G401.6 (cell line): ENCODE measurements at regions not wholly inside any gene's neighbourhood (a gene's known extent, or its start where the extent isn't known, plus 50 kb on each side); places are given as distances from the start of the nearest gene placed in this dataset.
"Not testable (repeated sequence)": the region's sequence is repeated elsewhere in the genome, so short reads cannot be mapped to it uniquely, and the experiment has no call there.

Experiments used
- FAIRE-seq: peaks from 2 replicates; lab custom pipeline; 2012; peaks lifted over from hg19 to GRCh38; lab: Jason Lieb, UNC

DNA sequence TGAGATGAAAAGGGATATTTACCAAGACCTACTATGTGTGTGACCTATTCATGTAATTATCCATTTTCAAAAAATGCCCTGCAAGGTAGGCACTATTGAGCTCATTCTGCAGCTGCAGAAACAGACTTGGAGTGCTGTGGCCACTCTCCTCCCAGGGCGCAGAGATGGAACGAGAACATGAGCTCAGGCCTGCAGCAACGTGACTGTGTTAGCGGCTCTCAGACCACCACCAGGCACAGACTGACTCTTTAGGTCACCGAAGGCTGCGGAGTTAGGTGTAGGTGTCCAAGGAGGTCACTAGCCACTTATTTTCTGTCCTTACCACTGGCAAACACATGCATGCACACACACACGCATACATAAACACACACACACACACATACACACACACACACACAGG, 271.4 kb upstream of the DIO3 start:
- no peak for FAIRE-seq

DNA sequence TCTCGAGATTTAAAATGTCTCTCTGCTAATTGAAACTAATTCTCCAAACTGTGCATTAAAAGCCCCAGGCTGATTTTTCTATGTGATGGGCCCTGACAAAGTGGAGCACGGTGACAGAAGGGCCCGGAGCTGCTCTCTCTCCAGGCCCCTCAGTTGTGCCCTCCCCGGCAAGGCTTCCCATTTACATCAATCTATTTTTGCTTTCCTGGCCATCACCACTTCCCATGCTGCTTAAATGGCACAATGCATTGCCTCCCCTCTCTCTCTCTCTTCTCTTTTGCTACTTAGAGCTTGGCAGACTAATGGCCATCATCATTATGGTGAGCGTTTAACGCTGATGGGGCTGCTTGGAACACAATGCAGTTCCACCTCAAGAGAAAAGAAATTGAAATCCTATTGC, 270.7 kb upstream of the DIO3 start:
- no peak for FAIRE-seq

DNA sequence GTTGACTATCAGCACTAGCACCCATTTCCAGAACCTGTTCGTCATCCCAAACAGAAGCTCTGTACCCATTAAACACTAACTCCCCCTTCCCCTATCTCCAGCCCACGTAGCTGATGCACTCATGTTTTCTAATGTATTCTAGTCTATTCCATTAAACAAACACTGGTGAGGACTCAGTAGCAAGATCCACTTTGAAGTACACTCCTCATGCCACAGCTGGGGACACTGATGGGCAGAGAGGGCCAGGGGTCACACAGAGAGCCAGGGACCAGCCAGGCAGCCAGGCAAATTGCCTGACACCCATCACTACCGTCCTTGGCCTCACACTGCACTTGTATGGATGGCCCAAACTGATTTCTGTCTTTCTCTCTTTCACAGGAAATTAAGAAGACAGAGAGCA, 269.9 kb upstream of the DIO3 start:
- no peak for FAIRE-seq

DNA sequence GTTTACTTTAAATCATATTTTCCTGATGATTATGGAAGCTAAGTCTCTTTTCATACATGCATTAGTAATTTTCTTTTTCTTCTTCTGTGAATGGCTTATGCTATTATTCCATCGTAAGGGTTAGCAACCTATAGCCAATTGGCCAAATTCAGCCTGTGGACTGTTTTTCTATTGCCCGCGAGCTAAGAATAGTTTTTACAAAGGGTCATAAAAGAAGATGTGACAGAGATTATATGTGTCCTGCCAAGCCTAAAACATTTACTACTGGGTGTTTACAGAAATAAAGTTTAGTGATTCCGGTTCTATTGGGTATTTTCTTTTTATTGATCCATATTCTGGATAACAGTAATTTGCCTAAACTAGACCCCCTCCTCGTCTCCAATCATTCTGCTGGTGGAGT, 268.8 kb upstream of the DIO3 start:
- FAIRE-seq = no peak

DNA sequence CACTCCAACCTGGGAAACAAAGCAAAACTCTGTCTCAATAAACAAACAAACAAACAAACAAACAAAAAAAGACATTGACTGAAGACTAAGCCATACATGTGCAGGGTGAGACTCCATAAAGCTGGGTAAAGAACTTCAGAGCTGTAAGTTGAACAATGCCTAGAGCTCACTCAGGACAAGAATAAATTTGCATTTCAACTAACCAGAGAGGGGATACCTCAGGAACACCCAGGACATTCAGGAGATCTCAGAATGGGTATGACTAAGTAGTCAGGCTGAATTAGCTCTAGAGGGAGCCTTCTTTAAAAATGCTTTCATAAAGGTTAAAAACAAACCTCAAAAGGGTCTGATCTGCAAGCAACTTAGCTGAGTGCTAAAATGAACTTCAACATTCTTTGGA, 267.7 kb upstream of the DIO3 start:
- FAIRE-seq = no peak

DNA sequence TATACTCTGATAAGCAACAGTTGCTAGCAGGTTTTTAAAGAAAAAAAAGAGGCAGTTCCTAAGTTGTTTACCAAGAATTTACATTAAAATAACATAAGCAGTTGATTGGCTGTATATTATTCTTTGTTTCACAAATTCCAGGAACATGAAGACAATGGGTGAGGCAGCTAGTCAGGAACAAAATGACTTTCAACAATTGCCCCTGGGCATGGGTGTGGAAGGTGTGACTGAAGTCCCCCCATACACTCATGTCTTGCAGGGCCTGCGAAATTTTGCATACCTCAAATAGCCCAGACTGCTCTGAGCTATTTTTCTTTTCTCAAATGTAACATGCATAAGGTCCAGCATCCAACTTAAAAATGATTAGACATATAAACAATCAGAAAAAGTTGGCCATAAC, 267.2 kb upstream of the DIO3 start:
- no peak for FAIRE-seq

DNA sequence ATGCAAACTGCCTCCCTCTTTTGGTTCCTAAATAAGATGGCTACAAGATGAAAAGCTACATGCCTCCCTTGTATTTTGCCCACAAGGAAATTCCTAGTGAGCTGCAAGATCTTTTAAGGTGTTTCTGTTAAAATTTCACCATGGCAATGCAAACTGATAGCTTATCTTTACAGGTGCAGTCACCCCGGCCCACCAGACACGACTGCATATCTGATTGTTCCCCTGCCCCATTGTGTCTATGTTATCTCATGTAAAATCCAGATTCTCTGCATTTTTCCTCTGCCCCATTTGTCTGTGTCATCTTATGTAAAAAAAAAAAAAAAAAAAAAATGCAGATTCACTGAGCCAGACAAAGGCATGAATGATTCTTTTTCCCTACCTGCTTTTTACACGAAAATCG, 261.5 kb upstream of the DIO3 start:
- not testable (repeated sequence) for FAIRE-seq

DNA sequence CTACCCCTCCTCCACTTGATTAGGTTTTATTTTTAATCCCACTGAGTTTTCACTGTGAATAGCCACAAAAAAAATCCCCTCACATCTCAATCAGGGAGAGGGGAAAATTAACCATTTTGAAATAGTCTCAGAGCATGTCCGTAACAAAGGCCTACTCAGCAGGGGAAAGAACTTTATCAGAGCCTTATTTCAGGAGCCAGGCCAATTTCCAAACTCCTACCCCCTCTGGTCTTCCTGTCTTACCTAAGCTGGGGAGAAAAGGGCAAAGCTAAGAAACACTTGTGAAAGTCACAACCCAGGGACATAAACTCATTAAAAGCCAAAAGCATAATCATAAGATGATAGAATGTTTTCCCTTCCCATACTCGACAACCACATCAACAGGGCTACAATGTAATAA, 260.3 kb upstream of the DIO3 start:
- no peak for FAIRE-seq

DNA sequence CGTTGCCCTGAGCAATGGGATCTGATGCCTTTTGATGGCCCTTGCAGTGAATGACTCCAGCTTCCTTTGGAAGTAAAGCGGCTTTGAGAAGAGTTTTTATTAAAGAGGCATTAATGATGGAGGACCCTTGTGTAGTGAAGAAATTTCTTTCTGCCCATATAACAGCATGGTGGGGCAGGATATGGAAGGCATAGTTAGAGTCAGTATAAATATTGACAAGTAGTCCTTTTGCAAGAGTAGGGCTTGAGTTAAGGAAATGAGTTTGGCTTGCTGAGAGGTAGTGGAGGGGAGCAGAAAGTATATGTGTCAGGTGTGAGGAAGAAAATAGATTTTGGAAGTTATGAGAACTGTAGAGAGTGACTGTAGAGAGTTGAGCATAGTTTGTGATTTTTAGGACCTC, 254.1 kb upstream of the DIO3 start:
- FAIRE-seq = not testable (repeated sequence)

DNA sequence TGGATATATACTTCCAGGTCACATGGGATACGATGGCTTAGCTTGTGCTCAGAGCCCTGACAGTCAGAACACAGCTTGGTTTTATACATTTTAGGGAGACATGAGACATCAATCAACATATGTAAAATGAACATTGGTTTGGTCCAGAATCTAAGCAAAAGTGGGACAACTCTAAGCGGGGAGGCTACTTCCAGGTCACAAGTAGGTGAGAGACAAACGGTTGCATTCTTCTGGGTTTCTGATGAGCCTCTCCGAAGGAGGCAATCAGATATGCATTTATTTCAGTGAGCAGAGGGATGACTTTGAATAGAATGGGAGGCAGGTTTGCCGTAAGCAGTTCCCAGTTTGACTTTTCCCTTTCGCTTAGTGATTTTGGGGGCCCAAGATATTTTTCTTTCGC, 250.1 kb upstream of the DIO3 start:
- not testable (repeated sequence) for FAIRE-seq

DNA sequence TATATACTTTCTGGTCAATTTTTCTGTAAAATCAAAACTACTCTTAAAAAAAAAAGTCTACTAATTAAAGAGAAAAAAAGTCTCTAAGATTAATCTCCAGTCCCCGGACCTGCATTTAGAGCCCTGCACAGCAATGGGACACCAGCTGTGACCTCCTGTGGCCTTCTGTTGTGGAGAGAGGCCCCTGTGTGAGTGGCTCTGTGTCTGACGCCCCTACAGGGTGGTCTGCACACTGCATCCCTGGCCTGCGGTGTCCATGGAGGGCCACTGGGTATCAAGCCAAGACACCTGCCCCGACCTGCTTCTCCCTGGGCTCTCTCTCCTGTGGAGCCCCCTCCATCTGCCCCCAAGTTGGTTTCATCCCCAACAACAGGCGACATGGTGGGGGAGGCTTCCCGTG, 248.0 kb upstream of the DIO3 start:
- FAIRE-seq = no peak

DNA sequence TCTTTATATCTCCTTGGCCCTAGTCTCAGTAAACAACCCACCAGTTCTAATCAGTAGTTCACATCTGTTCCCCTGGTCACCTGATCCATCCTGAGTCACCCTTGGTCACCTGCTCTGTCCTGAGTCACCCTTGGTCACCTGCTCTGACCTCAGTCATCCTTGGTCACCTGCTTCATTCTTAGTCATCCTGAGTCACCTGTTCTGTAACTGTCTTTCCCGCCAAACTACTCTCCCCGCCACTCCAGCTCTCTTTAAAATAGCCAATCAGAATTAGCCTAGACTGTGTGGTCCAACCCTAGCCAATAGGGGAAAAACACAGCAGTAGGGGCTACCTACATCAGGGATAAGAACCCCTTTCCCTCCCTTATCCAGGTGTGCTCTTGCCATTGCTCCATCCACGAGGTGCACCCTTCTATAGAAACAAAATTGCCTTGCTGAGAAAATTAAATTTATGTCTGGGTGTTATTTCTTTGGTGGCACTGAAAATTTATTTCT, 245.4 kb upstream of the DIO3 start:
- FAIRE-seq = no peak

DNA sequence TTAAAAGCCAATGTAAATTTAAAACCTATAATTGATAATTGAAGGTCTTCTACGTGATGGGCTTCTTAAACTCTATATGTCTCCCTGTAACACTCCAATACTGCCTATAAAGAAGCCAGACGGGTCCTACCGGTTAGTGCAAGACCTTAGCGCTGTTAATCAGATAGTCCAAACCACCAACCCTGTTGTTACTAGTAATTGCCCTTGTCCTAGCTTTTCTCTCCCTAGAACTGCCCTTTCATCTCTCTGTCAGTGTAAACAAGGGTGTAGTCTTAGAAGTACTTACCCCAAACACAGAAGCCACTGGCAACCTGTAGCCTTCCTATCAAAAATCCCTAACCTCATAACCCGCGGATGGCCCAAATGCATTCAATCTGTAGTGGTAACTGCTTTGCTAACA, 243.0 kb upstream of the DIO3 start:
- FAIRE-seq = no peak

DNA sequence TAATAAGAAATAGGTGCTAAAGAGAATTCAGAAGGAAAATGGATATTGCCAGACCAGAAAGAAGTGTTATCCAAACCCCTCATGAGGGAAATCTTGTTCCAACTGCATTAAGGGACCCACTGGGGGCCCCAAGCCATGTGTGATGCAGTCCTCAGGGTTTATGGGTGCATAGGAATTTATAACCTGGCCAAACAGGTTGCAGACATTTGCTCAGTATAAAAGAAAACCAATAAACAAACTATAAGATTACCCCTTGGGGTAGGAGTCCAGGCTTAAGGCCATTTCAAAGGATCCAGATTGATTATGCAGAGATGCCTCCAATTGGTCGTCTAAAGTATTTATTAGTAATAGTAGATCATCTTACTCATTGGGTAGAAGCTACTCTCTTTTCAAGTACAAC, 240.9 kb upstream of the DIO3 start:
- FAIRE-seq = no peak

DNA sequence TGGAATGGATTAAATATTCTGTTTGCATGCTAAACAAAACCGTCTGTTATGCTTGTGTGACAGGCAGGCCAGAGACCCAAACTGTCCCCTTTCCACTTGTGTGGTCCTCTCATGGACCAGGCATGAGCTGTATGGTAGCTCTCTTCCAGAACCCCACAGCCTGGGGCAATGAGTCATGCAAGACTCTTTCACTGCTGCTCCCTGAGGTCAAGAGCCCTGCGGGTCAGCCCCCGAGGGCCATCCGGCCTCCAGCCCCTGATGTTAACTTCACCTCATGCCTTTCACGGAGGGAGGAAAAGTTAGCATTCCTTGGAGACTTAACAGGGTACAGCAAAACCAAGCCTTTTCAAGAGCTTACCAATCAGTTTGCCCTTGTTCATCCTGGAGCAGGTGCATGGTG, 239.1 kb upstream of the DIO3 start:
- FAIRE-seq = no peak

DNA sequence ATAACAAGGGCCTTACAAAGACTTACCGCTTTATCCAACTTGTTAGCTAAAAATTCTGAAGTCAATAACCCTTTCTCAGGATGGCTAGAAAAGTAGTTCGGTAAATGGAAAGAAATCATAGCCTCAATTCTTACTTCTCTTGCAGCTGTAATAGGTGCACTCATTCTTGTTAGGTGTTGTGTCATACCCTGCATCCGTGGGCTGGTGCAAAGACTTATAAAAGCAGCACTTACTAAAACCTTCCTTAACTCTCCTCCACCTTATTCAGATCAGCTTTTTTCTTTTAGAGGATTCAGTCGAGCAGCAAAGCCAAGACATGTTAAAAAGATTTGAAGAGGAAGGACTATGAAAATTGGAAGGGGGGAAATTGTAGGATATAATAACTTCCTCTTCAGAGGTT, 238.2 kb upstream of the DIO3 start:
- no peak for FAIRE-seq

DNA sequence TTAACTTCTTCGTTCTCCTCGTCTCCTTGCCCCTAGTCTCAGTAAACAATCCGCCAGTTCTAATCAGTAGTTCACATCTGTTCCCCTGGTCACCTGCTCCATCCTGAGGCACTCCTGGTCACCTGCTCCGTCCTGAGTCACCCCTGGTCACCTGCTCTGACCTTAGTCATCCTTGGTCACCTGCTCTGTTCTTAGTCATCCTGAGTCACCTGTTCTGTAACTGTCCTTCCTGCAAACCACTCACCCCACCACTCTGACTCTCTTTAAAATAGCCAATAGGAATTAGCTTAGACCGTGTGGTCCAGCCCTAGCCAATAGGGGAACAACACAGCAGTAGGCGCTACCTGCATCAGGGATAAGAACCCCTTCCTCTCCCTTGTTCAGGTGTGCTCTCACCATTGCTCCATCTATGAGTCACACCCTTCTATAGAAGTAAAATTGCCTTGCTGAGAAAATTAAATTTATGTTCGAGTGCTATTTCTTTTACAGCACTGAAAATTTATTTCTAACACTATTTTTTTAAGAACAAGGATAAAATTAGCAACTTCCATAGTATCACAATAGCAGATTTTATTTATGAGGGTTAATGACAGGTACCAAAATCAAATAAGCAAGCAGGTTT, 237.6 kb upstream of the DIO3 start:
- FAIRE-seq = not testable (repeated sequence)

DNA sequence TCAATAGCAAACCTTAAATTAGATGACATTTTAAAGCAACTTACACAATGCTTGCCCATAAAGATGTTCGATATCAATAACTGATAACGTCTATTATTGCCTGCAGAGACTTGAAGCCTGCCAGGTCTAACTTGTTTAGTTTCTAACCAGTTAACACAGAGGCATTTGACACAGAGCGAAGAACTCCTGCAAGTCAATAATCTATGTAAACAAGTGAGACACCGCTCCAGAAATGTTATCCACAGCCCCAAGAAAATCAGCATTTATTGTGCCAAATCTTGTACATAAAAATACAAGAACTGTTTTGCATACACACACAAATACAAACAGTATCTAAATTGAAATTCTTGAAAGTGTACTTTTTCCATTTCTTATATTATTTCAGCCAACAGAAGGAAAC, 236.0 kb upstream of the DIO3 start:
- no peak for FAIRE-seq

DNA sequence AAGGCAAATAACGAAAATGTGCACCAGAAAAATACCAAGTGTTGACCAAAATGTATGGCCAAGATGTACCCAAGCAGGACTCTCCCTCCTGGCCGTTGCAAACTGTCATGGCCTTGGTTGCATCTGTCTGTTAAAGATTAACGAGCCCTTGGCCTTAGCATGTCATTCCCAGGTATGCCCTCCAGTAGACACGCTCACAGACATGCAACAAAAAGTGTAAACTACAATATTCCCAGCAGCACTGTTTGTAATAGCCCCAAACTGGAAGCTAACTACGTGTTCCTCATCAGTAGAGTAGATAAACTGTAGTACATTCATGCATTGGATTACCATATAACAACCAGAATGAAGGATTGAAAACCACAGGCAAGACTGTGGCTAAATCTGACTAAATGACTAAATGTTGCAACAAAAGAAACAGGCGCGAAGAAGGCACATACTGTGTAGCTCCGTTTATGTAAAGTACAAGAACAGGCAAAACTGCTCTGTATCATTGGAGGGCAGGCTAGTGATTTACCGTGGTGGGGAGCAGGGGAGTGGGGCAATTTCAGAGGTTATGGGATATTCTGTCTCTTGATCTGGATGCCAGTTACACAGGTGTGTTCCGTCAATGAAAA, 232.8 kb upstream of the DIO3 start:
- no peak for FAIRE-seq

DNA sequence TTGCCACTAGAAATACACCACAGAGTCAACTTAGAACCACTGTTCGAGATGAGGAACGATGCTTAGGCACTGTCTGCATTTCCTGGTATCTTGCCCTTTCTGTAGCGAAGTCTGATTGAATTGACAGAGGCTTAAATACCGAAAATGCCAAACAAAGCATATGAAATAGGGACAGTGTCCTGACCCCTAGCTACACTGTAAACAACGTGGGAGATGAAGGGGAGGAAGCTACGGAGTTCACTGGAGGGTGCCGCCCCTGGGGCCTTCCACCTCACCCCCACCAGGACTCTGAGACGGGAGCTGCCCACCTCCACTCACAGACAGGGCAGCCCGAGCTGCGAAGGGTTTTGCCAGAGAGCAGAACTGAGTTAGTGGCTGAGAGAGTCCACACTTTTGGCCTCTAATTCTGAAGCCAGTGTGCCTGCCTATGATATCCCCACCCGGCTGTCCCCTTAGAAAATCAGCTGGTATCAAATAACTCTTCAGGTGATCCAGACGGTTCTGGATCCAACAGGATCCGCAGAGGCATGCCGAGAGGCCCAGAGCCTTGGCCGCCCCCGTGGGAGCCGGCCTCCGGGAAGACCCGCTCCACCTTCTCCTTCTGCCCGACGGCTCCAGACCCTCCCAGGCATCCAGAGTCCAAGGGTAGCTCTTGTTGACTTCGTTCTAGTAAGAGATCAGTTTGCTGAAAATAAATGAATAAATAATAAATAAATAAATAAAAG, 230.7 kb upstream of the DIO3 start:
- no peak for FAIRE-seq

DNA sequence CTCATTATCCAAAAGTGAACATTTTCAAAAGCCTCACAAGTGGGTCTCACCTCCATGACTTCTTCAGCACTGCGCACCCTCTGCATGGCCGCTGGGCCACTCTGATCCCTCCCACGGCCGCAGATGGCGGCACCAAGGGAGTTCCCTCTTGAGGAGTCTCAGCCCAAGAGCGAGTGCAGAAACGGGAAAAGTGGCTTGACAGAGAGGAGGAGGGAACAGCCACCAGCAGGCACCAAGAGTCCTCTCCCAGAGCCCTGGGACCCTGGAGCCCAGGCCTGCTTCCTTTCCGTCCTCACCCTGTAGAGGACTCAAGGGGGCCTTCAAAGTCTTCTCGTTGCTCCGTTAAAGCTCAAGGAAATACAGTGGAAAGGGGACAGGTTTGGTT, 230.2 kb upstream of the DIO3 start:
- no peak for FAIRE-seq

DNA sequence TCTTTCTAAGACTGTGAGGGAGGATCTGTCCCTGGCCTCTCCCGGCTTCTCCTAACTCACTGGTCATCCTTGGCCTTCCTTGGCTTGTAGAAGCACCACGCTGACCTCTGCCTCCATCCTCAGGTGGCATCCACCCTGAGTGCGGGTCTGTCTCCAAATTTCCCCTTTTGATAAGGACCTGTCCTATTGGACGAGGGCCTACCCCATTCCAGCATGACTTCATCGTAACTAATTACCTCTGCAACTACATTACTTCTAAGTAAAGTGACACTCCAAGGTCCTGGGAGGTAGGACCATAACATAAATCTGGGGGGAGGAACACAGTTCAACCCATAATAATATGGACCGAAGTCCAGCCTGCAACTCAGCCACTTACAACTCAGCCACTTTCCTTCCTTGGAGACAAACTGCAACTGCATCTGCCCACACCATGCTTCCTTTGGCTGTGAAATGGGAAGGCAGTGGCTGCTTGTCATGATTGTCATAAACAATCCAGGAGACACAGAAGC, 229.6 kb upstream of the DIO3 start:
- FAIRE-seq = no peak

DNA sequence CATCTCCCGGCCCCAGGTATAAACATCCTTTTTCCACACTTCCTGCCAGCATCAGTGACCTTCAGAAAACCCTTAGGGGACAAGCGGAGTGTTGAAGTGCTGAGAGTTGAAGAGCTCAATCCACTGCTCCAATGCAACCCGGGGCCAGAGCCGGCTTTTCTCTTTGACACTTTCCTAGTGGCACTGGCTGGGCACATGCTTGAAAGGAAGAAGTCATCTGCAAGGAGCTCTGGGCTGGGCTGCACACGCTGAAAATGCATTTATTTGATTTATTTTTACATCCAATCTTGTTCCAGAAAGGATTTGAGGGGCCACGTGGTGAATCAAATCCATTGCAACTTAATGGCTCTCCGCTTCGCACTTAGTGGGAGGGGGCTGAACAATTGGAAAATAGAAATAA, 229.0 kb upstream of the DIO3 start:
- no peak for FAIRE-seq
